Prostate gland (tissue), 2 donors: ENCODE measurements at regions not wholly inside any gene's neighbourhood (a gene's known extent, or its start where the extent isn't known, plus 50 kb on each side); places are given as distances from the start of the nearest gene placed in this dataset.
"Not testable (repeated sequence)": the region's sequence is repeated elsewhere in the genome, so short reads cannot be mapped to it uniquely, and the experiment has no call there.

ENCODE experiments used
- DNase-seq: peaks from one replicate; pipeline ENCODE4 v3.0.0-alpha.2; 2019; ENCODE audit warnings: low spot score
- H3K27ac ChIP-seq, 2 donors: fragments of 200-600 bp; sonication (generic); 2 replicates each; pipeline ENCODE4 v1.5.1; 2017 to 2019
- H3K27me3 ChIP-seq: fragments of 200-600 bp; sonication (generic); replicated peaks from 2 replicates; pipeline ENCODE4 v1.5.1; 2019; ENCODE audit not compliant: insufficient read depth
- H3K36me3 ChIP-seq, 2 donors: fragments of 200-600 bp; sonication (generic); 1 replicate in 1 of 2; 2 replicates in 1 of 2; pipeline versions ENCODE4 v1.5.1 to v1.8.1; 2017 to 2019
- H3K4me1 ChIP-seq: fragments of 200-600 bp; sonication (generic); replicated peaks from 2 replicates; pipeline ENCODE4 v1.5.1; 2019
- H3K4me3 ChIP-seq, 2 donors: fragments of 200-600 bp; sonication (generic); 2 replicates each; pipeline ENCODE4 v1.5.1; 2017 to 2019
- H3K9me3 ChIP-seq: fragments of 200-600 bp; sonication (generic); 2 replicates; pipeline ENCODE4 v1.5.1; 2017
- CTCF ChIP-seq, 4 experiments: fragments of 200-600 bp in 2 of 4; fragments of 450-650 bp in 2 of 4; sonication (generic) in 2 of 4; IDR thresholded peaks; 1 replicate in 3 of 4; 2 replicates in 1 of 4; pipeline ENCODE4 v1.5.1; 2016 to 2019; ENCODE audit warnings: antibody characterized with exemption in 4 of 4, mild to moderate bottlenecking in 2 of 4, moderate library complexity in 2 of 4
- POLR2A ChIP-seq: fragments of 450-650 bp; IDR thresholded peaks from one replicate; pipeline ENCODE4 v1.6.1; 2016; ENCODE audit warnings: antibody characterized with exemption, mild to moderate bottlenecking
- POLR2AphosphoS5 ChIP-seq: sonication (generic); formaldehyde crosslinking; IDR thresholded peaks from one replicate; pipeline ENCODE4 v1.6.1; 2017; ENCODE audit warnings: antibody characterized with exemption
- WGBS: methylation state at CpG from one replicate; pipeline ENCODE4 v1.1.5; 2018; 5-methylcytosine and 5-hydroxymethylcytosine counted together
- intact Hi-C: fragments of 100-400 bp; cut with DNase I; formaldehyde crosslinking; loops from one replicate; pipeline ENCODE4 v1.14.2; 2022

GRCh38 chr4:186829740-186830449 lies 106.2 kb upstream of the FAT1 start:
- no peaks in the 10 kb centered on the region for H3K36me3 ChIP-seq
- TF ChIP-seq POLR2AphosphoS5, result no peak
- TF ChIP-seq CTCF (IDR thresholded peaks at IDR 0.05), result no peak
- no peak overlapping the region for H3K4me3 ChIP-seq
- H3K27ac ChIP-seq, result no peak overlapping the region
- H3K27me3 ChIP-seq, result no peaks in the 10 kb centered on the region
- no peak for DNase-seq
- no peaks in the 10 kb centered on the region for H3K9me3 ChIP-seq
- intact Hi-C loops, result no loop called here
- no peaks in the 10 kb centered on the region for H3K4me1 ChIP-seq
- 43% methylated on average over 9 of the region's 9 CpGs for WGBS

GRCh38 chr4:186831574-186831973 lies 107.9 kb upstream of the FAT1 start:
- Histone ChIP-seq H3K27me3 (no peaks in the 10 kb centered on the region), H3K4me1 (no peaks in the 10 kb centered on the region), H3K9me3 (no peaks in the 10 kb centered on the region), H3K27ac (no peak overlapping the region), H3K4me3 (no peak overlapping the region), H3K36me3 (no peaks in the 10 kb centered on the region)
- 80% methylated on average over 4 of the region's 4 CpGs for WGBS
- TF ChIP-seq CTCF (IDR thresholded peaks at IDR 0.05), result no peak
- TF ChIP-seq POLR2AphosphoS5, result no peak
- TF ChIP-seq POLR2A, result no peak
- DNase-seq, result no peak
- intact Hi-C loops, result no loop called here

GRCh38 chr4:186832906-186833305 lies 109.2 kb upstream of the FAT1 start:
- DNase-seq, result no peak
- Histone ChIP-seq H3K4me3 (no peak overlapping the region), H3K27ac (no peak overlapping the region), H3K4me1 (no peaks in the 10 kb centered on the region), H3K27me3 (no peaks in the 10 kb centered on the region), H3K9me3 (no peaks in the 10 kb centered on the region), H3K36me3 (no peaks in the 10 kb centered on the region)
- intact Hi-C loops, result no loop called here
- 38% methylated on average over 1 of the region's 1 CpG for WGBS
- TF ChIP-seq POLR2A (no peak), POLR2AphosphoS5 (no peak), CTCF (IDR thresholded peaks at IDR 0.05) (no peak)

- intact Hi-C loops, H3K36me3 ChIP-seq, H3K4me3 ChIP-seq, DNase-seq, H3K9me3 ChIP-seq, H3K27ac ChIP-seq, H3K4me1 ChIP-seq, H3K27me3 ChIP-seq: not testable (repeated sequence)
- WGBS, result 86% methylated on average over 3 of the region's 3 CpGs
These were observed 113.8 kb upstream of the FAT1 start for GRCh38 chr4:186837463-186837862.

GRCh38 chr4:186838295-186838694 lies 114.6 kb upstream of the FAT1 start:
- no peaks in the 10 kb centered on the region for H3K9me3 ChIP-seq
- no peak for TF ChIP-seq POLR2A
- no peak for TF ChIP-seq POLR2AphosphoS5
- TF ChIP-seq CTCF (IDR thresholded peaks at IDR 0.05), result no peak
- 90% methylated on average over 2 of the region's 2 CpGs for WGBS
- no peak overlapping the region for H3K4me3 ChIP-seq
- intact Hi-C loops, result no loop called here
- no peaks in the 10 kb centered on the region for H3K27me3 ChIP-seq
- H3K4me1 ChIP-seq, result no peaks in the 10 kb centered on the region
- no peak for DNase-seq
- H3K36me3 ChIP-seq, result no peaks in the 10 kb centered on the region
- H3K27ac ChIP-seq, result no peak overlapping the region
